NCI-H2196 (cell line): ENCODE measurements at regions not wholly inside any gene's neighbourhood (a gene's known extent, or its start where the extent isn't known, plus 50 kb on each side); places are given as distances from the start of the nearest gene placed in this dataset.
A peak's percentile ranks its signal among the peaks of the same experiment; 100 is the strongest.
"Not testable (repeated sequence)": the region's sequence is repeated elsewhere in the genome, so short reads cannot be mapped to it uniquely, and the experiment has no call there.

Experiments
- DNase-seq: peaks from one replicate; lab custom pipeline; 2025; ENCODE audit not compliant: unreplicated experiment; lab: John Stamatoyannopoulos, UW

DNA sequence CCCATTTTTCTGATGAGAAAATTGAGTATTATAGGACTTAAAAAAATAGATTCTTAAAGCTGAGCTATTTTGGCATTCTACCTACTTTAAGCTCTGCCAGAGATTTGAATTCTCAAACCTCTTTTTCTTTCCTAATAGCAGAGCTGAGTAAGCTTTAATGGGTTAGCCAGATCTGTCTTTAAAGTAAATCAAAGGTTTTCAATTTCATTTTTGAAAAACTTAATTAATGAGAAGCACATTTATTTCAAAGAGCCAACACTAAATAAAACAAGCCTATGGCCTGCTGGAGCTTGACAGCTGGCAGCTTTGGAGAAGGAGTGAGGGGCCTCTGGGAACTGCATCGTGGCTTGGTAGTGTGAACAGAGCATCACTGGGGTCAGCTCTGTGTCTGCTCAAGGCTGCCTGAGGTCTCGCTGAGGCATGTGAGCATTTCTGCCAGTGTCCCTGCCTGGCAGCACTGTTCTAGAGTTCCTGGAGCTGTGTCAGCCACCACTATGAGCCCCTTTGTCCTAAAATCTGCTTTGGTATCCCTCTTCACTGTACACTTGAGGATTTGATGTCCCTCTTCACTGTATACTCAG is 50.4 kb upstream of the PRSS23 start:
- DNase-seq, result no peak

DNA sequence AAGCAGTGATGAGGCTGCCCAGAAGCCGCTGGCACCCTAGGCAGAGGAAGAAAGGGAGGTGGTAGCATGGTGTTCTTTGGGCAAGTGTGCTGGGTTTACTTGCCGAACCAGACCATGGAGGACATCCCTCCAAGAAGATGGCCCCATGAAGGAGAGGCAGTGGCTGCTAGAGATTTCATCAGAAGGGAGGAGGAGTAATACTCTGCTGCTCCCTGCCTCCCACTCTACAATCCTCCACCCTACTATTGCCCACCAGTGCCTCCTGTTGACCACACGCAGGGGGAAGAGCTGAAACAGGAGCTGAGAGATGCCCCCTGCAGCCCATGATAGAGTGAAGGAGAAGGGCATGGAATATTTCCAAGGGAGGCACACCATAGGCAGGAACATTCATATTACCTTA is 51.0 kb upstream of the PRSS23 start:
- DNase-seq, result no peak

DNA sequence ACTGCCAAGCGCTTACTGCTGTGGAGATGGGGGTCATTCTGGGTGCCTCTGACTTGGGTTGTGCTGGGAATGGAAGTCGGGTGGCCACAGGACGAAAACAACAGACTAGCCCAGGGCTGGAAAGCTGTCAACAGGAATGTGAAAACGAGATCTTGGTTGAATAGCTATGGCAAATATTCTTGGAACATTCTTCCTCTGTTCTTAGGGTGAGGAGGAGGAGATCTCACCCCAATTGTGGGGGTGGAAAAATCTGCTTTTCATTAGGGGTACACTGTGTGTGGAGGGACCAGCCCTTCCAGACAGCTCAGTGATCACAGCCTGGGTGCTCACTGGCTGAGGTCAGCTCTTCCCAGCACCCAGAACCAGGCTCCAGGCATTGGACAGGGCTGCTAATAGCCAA is 52.0 kb upstream of the PRSS23 start:
- DNase-seq, result no peak

DNA sequence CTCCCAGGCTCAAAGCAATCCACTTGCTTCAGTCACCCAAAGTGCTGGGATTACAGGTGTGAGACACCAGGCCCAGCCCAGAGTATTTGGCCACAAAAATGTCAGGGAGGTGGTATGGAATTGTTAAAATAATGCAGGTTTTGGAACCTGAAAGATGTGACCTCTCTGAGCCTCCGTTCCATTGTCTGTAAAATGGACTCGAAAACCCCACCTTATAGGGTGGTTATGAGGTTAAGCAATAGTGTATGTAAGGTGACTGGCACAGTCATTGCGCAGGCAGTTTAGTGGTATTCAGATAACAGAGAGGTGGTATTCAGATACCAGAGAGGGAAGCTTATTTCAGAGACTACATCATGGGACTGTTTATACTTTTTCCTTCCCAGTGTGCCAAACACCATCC is 52.5 kb upstream of the PRSS23 start:
- no peak for DNase-seq

DNA sequence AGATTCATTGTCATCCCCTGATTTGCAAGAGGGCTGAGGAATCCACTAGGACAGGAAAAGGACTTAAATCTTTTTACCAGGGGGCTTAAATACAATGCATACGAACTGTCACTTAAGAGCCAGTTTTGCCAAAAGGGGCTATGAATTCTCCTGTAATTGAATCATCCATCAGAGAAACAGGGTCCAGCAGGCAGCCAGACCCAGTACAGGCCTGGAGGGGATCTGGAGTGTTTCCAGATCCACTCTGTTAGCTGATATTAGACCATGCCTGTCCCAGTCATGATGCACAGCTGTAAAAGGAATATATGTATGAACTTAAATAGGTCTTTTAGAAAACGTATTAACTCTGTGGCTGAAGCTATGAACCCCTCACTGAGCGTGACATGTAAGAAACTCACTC is 53.8 kb upstream of the PRSS23 start:
- no peak for DNase-seq

DNA sequence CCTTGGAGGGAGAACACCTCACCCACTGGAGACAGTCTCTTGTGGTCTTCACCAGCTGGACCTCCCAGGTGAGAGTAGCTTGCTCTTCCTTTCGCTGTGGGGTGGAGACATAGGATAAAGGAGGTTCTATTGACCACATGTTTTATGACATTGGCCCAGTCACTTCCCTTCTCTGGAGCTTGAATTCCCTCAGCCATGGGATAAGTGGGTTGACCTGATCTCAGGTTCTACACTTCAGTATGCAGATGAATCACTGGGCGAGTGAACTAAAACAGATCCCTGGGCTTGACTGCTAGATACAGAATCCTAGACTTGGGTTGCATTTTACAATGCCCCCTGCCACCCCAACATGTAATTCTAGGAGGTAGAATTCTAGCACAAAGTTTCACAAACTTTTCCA is 54.8 kb upstream of the PRSS23 start:
- no peak for DNase-seq

DNA sequence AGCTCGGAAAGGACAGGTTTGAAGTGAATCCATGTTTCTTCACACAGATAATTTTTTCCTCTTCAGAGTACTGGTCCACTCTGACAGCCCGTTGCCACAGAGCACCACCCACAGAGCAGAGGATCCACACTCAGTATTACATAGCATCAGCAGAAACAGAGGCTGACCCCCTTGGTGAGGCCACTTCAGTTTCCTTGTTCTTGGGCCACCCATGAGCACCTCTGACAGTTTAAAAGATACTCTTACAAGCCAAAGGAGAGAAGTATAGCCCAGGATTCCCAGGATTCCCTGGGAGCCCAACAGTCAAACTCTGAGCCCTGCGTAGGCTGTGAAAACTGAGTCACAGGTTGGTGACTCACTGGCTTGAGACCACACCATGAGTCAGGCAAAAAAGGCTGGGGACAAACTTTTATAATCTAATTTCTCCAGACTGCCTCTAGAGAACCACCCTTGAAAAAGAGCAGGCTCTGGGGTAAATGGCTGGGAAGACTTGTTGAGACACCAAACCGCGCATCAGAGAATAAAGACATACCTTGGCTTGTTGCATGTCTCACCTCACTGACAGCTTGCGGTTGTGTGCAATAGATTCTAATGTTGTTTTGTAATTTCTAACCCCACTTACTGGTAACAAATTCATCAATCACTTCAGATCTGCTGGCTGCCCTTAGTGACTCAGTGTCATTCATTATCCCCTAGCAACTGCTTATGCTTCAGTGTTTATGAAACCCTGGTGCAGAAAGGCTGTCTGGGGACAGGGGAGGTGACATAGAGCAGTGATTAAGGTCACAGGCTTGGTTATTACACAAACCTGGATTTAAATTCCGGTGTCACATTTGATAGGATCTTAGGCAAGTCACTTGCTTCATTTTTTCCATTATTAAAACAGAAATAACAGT is 56.9 kb upstream of the PRSS23 start:
- DNase-seq, result no peak

DNA sequence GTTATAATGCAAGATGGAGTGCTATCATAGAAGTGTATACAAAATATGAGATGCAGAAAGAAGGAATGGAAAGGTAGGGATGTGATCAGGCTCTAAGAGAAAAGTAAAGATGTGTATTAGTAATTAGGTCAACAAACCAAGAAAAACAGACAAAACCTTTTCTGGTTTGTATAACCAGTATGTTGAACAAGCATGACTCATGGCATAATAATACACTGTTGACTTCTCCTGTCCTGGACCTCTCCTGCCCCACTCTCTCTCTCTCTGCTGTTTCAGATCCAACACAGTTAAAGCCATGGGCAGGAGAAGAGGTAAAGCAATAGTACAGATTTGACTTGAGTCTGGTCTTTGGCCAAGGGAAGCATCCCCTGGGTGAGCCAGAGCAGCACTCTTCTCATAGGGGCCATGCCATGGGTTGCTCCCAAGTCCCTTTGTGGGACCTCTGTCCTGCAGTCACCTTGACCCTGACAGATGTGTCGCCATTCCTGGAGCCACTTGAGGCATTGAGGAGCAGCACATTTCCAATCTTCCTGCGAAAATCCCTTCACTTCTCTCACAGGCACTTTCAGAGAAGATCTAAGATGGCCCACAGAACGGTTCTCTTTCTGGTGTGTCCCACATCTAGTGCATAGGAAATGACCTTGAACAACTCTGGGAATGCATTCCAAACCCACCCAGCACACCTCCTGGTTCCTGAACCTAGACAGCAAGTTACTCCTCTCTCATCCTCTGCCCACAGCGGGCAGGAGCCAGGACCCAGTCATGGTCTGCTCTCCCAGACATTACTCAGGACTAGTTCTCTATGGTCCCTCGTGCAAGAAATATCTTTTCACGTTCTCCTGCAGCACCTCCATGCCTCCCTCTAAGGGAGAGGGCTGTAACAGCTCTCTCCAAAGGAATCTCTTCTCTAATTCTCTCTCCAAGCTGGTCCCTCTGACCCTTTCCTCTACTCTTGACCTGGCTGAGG is 58.2 kb upstream of the PRSS23 start:
- DNase-seq, result peak; percentile 11

DNA sequence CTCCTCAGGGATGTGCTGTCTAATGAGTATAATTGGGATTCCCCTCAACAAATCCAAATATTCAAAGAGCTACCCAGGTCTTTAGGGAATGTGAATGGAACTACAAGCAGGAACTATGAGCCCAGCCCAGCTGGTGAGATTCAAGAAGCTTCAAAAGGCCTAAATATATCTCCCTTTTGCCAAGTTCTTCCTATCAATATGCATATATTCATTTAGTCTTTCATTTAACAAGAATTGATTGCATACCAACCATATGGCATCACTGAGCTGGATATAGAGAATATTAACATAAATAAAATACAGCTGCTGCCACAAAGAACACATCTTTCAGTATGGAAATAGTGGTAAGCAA is 58.9 kb upstream of the PRSS23 start:
- DNase-seq, result no peak

DNA sequence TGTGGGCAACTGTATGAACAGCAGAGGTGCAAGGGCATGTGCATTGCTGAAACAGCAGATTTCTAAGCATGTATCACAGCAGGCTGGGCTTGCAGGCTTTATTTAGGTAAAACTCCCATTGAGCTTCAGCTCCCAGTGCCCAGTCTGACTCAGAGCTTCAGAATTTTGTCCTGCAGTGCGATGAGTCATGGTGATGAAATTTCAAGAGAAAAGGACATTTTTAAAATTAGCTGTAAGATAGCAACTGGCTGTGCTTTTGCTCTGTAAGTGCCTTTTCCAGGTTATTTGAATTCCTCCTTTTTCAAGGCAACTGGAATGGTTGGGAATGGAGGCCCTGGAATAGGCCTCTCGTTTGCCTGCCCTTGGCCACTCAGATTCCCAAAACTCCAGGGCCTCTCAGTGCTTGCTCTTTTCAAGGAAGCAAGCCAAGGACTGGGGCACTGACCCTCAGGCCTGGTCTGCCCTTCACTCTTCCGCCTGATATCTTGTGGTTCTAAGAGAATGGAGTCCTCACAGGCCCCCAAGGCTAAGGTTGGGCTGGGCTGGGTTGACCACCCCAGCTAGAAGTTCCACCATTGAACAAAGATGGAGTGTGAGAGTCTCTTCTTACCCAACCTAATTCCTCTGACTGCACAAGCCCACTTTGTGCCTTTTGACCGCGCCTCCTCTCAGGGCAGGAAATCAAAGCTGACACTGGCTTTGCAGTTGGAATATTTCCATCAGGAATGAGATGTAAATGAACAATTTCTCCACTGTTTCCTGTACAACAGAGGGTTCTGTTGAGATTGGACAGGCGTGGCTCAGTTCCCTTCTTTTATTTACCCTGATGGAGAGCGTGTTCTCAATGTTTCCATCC is 59.5 kb upstream of the PRSS23 start:
- DNase-seq, result peak; percentile 43

DNA sequence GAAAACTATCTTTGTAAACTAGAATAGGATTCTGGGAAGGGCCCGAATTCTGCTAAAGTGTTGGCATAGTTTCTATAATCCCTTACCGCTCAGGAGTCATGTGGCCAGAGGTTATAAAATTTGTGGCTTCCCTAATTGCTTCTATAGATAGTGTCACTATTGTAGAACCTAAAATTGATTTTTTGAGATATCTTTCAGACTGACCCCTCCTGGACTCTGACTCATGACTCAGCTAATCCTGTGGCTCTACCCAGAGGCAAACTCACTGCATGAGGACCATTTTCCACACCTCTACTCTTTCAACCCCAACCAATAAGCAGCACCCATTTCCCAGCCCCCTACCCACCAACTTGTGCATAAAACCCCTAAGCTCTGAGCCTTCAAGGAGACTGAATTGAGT is 61.8 kb upstream of the PRSS23 start:
- DNase-seq, result no peak

DNA sequence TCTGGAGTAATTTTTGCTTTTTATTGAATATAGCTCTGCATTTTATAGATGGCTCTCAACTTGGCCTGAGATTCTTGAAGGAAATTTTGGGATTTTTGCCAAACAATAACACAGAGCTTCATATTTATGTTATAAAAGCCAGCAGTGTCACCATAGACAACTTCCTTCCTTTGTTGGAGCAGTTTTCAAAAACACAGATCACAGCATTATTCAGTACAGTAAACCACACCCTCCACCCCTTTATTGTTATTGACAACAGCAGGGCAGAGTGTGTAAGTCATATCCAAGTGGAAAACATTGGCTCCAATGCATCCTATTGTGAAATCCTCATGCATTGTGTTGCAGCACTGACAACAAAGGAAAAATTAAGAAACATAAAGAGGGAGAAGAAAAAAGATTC is 62.6 kb upstream of the PRSS23 start:
- no peak for DNase-seq

DNA sequence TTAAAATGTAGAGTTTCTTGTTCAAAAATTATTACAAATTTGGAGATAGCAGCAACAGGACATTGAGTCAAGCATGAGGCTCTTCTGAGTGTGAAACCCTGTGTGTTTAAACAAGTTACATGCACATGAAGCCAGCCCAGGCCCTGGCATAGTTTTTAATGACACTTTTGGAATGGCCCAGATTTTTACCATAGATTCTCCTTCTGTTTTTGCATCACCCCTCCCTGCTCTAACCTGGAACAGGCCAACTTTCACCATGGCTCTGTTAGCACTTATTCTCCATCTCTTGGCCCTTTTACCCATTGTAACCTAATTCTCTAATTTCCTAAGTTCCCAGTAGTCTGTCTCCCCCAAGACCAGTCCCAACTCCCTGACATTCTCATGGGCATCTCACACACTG is 63.1 kb upstream of the PRSS23 start:
- DNase-seq, result no peak

DNA sequence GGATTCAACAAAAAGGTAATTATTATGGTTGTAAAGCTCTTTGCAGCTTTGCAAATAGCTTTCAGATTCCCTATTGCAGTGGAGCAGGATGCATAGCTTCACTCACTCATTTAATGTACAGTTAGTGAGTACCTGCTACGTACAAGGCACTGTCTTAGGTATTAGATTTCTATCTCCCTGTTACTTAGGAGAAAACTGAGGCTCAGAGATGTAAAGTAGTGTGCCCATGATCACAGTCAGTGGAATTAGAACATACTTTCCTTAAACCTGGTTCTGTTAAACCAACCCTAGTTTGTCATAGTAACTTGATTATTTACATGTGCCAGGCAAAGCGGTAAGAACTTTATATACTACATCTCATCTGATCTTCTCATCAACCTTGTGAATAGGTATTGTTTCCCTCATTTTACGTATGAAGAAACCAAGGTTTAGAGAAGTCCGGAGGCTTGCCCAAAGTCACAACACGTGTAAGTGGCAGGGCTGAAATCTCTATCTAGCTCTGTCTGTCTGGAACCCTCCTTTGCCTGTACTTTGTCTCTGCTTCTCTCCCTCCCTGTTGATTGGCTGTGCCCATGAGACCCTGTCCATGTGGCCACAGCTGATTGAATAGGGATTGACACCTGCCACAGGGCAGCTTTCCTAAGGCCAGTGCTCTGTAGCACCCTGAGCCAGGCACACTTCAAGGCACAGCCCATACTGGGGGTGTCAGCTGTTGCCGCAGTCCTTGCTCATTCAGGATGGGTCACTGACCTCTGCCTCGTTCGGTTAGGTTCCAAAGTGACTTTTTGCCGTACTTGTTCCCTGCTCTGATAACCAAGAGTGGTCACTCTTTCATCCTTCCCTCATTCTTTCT is 63.8 kb upstream of the PRSS23 start:
- no peak for DNase-seq

DNA sequence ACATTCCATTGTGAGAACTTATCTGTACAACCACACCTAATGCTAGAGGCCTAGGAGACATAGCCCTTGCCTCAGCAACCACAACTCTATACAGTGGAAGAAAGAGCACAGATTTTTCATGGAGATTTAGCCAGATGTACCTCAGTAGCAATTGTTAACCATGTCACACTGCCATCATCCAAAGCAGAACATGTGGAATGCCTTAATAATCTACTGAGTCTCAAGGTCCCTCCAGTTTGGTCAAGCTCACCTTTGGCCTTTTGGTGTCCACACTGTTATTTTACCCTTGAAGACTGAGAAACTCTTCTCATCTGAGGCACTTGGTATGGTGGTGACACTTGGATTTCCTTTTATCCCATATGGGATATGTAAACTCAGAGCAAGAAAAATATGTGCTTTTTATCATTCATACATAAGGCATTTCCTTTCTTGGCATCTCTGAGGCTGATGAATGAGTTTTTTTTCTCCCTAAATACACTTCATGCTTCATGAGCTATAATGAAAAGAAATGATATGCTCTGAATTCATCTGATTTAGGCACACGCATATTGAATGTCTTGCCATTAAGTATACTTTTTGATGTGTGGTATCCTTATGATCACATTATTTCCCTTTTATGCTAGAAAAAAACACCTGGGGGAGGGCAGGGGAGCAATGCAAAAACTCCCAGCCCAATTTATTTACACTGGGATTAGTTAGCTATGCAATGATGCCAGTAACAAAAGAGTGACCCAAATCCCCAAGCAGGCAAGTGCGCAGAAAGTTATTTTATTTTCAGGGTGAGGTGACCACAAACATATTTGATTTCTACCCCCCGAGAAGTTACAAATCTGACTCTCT is 63.3 kb upstream of the ME3 start:
- no peak for DNase-seq

DNA sequence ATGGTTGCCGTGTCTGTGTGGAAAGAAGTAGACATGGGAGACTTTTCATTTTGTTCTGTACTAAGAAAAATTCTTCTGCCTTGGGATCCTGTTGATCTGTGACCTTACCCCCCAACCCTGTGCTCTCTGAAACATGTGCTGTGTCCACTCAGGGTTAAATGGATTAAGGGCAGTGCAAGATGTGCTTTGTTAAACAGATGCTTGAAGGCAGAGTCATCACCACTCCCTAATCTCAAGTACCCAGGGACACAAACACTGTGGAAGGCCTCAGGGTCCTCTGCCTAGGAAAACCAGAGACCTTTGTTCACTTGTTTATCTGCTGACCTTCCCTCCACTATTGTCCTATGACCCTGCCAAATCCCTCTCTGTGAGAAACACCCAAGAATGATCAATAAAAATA is 60.3 kb upstream of the ME3 start:
- not testable (repeated sequence) for DNase-seq

DNA sequence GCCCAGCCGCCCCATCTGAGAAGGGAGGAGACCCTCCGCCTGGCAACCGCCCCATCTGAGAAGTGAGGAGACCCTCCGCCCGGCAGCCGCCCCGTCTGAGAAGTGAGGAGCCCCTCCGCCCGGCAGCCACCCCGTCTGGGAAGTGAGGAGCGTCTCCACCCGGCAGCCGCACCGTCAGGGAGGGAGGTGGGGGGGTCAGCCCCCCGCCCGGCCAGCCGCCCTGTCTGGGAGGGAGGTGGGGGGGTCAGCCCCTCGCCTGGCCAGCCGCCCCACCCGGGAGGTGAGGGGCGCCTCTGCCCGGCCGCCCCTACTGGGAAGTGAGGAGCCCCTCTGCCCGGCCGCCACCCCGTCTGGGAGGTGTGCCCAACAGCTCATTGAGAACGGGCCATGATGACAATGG is 59.9 kb upstream of the ME3 start:
- DNase-seq, result not testable (repeated sequence)

DNA sequence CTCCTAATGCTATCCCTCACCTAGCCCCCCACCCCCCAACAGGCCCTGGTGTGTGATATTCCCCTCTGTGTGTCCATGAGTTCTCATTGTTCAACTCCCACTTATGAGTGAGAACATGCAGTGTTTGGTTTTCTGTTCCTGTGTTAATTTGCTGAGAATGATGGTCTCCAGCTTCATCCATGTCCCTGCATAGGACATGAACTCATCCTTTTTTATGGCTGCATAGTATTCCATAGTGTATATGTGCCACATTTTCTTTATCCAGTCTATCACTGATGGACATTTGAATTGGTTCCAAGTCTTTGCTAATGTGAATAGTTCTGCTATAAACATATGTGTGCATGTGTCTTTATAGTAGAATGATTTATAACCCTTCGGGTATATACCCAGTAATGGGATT is 57.2 kb upstream of the ME3 start:
- DNase-seq, result not testable (repeated sequence)

DNA sequence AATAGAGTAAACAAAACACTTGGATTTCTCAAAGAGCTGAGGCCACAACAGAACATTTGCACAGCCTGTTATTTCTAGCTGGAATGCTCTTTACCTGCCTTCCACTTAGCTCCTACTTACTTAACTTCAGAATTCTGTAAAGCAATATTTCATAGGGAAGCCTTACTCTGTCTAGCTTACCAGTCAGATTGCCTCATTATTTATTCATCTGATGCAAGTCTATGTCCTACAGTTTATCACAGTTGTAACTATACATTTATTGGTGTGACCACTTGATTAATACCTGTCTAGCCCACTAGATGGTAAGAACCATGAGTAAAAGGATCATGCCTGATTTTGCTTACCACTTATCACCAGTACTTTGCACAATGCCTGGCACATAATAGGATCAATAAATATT is 56.1 kb upstream of the ME3 start:
- no peak for DNase-seq
